Body of pancreas (tissue), 4 donors: ENCODE measurements at regions not wholly inside any gene's neighbourhood (a gene's known extent, or its start where the extent isn't known, plus 50 kb on each side); places are given as distances from the start of the nearest gene placed in this dataset.

Experiments used
- POLR2A ChIP-seq, 3 donors: fragments of 450-650 bp; IDR thresholded peaks; one replicate each; pipeline ENCODE4 v1.6.1; 2016; ENCODE audit warnings: antibody characterized with exemption in 3 of 3, mild to moderate bottlenecking in 2 of 3
- TF ChIP-seq, protein P1 (sequence below), 7 experiments: fragments of 450-650 bp in 4 of 7; fragments of 200-600 bp in 3 of 7; sonication (generic) in 3 of 7; IDR thresholded peaks; one replicate each; pipeline ENCODE4 v1.5.1; 2016 to 2019; ENCODE audit warnings: antibody characterized with exemption in 7 of 7

DNA sequence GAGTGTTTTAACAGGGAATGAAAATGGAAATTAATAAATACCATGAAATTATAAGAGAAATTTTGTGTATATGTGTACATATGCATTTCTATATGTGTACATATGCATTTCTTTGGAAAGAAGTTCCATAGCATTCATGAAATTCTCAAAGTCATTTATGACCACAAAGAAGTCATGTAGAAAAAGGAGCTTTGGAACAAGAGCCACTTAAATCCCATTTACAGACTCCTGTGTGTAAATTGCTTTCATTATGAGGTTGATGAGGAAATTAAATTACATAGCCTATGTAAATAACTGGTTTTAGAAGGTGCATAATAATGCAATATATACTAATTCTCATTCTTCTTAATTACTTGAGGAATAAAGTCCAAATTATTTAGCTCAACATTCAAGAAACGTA, 450.5 kb upstream of the SYT1 start:
- no peak for TF ChIP-seq POLR2A (IDR thresholded peaks at IDR 0.05)
- TF ChIP-seq, protein P1, sequence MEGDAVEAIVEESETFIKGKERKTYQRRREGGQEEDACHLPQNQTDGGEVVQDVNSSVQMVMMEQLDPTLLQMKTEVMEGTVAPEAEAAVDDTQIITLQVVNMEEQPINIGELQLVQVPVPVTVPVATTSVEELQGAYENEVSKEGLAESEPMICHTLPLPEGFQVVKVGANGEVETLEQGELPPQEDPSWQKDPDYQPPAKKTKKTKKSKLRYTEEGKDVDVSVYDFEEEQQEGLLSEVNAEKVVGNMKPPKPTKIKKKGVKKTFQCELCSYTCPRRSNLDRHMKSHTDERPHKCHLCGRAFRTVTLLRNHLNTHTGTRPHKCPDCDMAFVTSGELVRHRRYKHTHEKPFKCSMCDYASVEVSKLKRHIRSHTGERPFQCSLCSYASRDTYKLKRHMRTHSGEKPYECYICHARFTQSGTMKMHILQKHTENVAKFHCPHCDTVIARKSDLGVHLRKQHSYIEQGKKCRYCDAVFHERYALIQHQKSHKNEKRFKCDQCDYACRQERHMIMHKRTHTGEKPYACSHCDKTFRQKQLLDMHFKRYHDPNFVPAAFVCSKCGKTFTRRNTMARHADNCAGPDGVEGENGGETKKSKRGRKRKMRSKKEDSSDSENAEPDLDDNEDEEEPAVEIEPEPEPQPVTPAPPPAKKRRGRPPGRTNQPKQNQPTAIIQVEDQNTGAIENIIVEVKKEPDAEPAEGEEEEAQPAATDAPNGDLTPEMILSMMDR (IDR thresholded peaks at IDR 0.05), result no peak
